ENCODE measurements at regions not wholly inside any gene's neighbourhood (a gene's known extent, or its start where the extent isn't known, plus 50 kb on each side); places are given as distances from the start of the nearest gene placed in this dataset.

DNA sequence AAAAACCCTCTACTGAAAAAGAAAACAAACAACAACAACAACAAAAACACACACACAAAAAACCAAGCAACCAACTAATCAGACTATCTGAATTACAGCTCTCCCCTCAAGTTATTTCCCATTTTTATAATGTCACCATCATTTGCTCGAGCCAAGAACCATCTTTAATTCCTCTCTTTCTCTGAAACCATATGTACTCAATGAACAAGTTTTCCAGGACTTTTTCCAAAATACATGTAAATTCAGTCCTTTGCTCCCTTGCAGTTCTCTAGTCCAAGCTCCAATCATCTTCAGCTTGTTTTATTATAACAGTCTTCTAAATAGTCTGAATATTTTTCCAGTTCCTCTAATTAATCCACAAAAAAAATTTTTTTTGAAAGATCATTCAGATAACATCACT, 506.0 kb downstream of the NXPH1 start:
- Histone ChIP-seq H3K27ac (no peak overlapping the region), H3K36me3 (no peaks in the 10 kb centered on the region), H3K9me3 (peaks cover 0 to 26% (median 0%) of the 10 kb centered on the region in 11 donors), H3K27me3 (no peaks in the 10 kb centered on the region), H3K4me1 (no peaks in the 10 kb centered on the region), H3K4me3 (no peak overlapping the region)
- TF ChIP-seq, protein P1, sequence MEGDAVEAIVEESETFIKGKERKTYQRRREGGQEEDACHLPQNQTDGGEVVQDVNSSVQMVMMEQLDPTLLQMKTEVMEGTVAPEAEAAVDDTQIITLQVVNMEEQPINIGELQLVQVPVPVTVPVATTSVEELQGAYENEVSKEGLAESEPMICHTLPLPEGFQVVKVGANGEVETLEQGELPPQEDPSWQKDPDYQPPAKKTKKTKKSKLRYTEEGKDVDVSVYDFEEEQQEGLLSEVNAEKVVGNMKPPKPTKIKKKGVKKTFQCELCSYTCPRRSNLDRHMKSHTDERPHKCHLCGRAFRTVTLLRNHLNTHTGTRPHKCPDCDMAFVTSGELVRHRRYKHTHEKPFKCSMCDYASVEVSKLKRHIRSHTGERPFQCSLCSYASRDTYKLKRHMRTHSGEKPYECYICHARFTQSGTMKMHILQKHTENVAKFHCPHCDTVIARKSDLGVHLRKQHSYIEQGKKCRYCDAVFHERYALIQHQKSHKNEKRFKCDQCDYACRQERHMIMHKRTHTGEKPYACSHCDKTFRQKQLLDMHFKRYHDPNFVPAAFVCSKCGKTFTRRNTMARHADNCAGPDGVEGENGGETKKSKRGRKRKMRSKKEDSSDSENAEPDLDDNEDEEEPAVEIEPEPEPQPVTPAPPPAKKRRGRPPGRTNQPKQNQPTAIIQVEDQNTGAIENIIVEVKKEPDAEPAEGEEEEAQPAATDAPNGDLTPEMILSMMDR (IDR thresholded peaks at IDR 0.05) = no peak
- 54 to 62% methylated on average over 1 of the region's 1 CpG for WGBS, 2 donors
- intact Hi-C loops (cut with DNase I) = no loop called here
- DNase-seq = no peak
- ATAC-seq = no peak

DNA sequence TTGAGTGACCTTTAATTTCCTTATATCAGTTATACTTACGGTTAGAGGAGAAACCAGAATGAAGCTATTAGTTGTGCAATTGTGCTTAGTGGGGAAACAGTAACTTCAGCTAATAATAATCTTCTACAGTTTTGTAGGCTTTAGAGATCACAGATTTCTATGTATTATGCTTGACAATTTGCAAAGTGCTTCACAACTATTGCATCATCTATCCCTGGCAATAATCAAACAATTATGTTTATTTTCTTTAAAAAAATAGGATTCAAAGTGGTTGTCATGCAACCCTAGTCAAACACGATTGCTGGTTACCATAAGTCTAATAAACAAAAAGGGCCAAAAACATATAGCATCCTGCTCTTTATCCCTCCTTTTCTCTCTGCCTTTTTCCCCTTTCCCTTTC, 530.3 kb downstream of the NXPH1 start:
- H3K4me1 ChIP-seq = no peaks in the 10 kb centered on the region
- no peak for DNase-seq
- WGBS, 2 donors = 77 to 78% methylated on average over 2 of the region's 2 CpGs
- intact Hi-C loops (cut with DNase I) = no loop called here
- H3K27ac ChIP-seq = no peak overlapping the region
- no peaks in the 10 kb centered on the region for H3K27me3 ChIP-seq
- H3K4me3 ChIP-seq = no peak overlapping the region
- TF ChIP-seq, protein P1 (IDR thresholded peaks at IDR 0.05) = no peak
- no peaks in the 10 kb centered on the region for H3K36me3 ChIP-seq
- H3K9me3 ChIP-seq = peaks cover 0 to 24% (median 0%) of the 10 kb centered on the region in 11 donors
- ATAC-seq = no peak

DNA sequence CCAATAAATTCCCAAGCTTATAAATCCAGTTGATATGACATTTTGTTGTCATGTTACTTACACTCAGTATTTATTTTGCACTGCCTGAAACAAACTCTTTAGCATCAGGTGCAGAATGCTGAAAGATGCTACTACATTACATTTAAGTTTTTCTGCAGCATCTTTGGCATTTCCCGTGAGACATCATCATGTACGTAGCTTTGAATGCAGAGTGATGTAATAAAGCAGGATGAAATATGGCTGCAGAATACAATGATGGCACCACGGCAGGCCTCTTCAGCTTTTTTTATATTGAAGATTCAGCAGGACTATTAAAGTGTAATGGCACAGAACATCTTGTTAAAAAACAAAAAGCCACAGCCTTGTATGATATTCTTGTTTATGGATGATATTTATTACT, 531.8 kb downstream of the NXPH1 start:
- Histone ChIP-seq H3K4me3 (no peak overlapping the region), H3K9me3 (peaks cover 0 to 21% (median 0%) of the 10 kb centered on the region in 11 donors), H3K27ac (no peak overlapping the region), H3K27me3 (no peaks in the 10 kb centered on the region), H3K4me1 (no peaks in the 10 kb centered on the region), H3K36me3 (no peaks in the 10 kb centered on the region)
- 82% methylated on average over 3 of the region's 3 CpGs for WGBS, 2 donors
- intact Hi-C loops (cut with DNase I) = no loop called here
- TF ChIP-seq, protein P1 (IDR thresholded peaks at IDR 0.05) = no peak
- DNase-seq (no peak), ATAC-seq (no peak)

- intact Hi-C loops (cut with DNase I) = no loop called here
- no peaks in the 10 kb centered on the region for H3K36me3 ChIP-seq
- no peak for DNase-seq
- no peak overlapping the region for H3K27ac ChIP-seq
- 62 to 78% methylated on average over 3 of the region's 3 CpGs for WGBS, 2 donors
- no peaks in the 10 kb centered on the region for H3K27me3 ChIP-seq
- H3K9me3 ChIP-seq = peaks cover 0 to 57% (median 0%) of the 10 kb centered on the region in 11 donors
- no peaks in the 10 kb centered on the region for H3K4me1 ChIP-seq
- TF ChIP-seq, protein P1 (IDR thresholded peaks at IDR 0.05) = no peak
- no peak for ATAC-seq
- H3K4me3 ChIP-seq = no peak overlapping the region
These were observed 540.2 kb downstream of the NXPH1 start for GRCh38 chr7:8973601-8974000.

GRCh38 chr7:8975681-8976080, 542.3 kb downstream of the NXPH1 start:
- intact Hi-C loops (cut with DNase I) = no loop called here
- Histone ChIP-seq H3K4me1 (no peaks in the 10 kb centered on the region), H3K27ac (no peak overlapping the region), H3K4me3 (no peak overlapping the region), H3K27me3 (no peaks in the 10 kb centered on the region), H3K9me3 (peaks cover 0 to 54% (median 0%) of the 10 kb centered on the region in 11 donors), H3K36me3 (no peaks in the 10 kb centered on the region)
- ATAC-seq (no peak), DNase-seq (no peak)
- TF ChIP-seq, protein P1 (IDR thresholded peaks at IDR 0.05) = no peak

Measured in heart right ventricle (tissue), 16 donors.